Osteoblast (primary cell): ENCODE measurements at regions not wholly inside any gene's neighbourhood (a gene's known extent, or its start where the extent isn't known, plus 50 kb on each side); places are given as distances from the start of the nearest gene placed in this dataset.

Source experiments
- DNase-seq: peaks from one replicate; pipeline ENCODE4 v3.0.0; 2011; ENCODE audit warnings: low spot score, mixed read lengths; ENCODE audit not compliant: insufficient read length; ENCODE audit errors: missing footprints
- H2AFZ ChIP-seq: 2 replicates; pipeline ENCODE4 v1.6.0; 2011; ENCODE audit warnings: mild to moderate bottlenecking, low read length
- H3K27ac ChIP-seq: 2 replicates; pipeline ENCODE4 v1.5.1; 2011; ENCODE audit warnings: mild to moderate bottlenecking, low read depth, low read length, moderate library complexity
- H3K27me3 ChIP-seq: 2 replicates; pipeline ENCODE4 v1.6.0; 2012; ENCODE audit warnings: mild to moderate bottlenecking, control low read depth, inconsistent platforms, low read length, moderate library complexity; ENCODE audit not compliant: insufficient read depth
- H3K36me3 ChIP-seq: 2 replicates; pipeline ENCODE4 v1.5.1; 2011; ENCODE audit warnings: mild to moderate bottlenecking, low read length, control low read depth, moderate library complexity; ENCODE audit not compliant: insufficient read depth
- H3K4me1 ChIP-seq: 2 replicates; pipeline ENCODE4 v1.5.1; 2011; ENCODE audit warnings: mild to moderate bottlenecking, low read length, control low read depth, moderate library complexity; ENCODE audit not compliant: insufficient read depth
- H3K4me2 ChIP-seq: 2 replicates; pipeline ENCODE4 v1.6.0; 2011; ENCODE audit warnings: mild to moderate bottlenecking, low read length; ENCODE audit not compliant: insufficient read depth
- H3K4me3 ChIP-seq: fragments of 200-600 bp; sonication (generic); 3 replicates; pipeline ENCODE4 v1.5.1; 2012; ENCODE audit warnings: mild to moderate bottlenecking, low read length, inconsistent platforms; ENCODE audit not compliant: insufficient read depth
- H3K79me2 ChIP-seq: 2 replicates; pipeline ENCODE4 v1.6.0; 2012; ENCODE audit warnings: mild to moderate bottlenecking, low read length, control low read depth, inconsistent platforms; ENCODE audit not compliant: insufficient read depth
- H3K9me3 ChIP-seq: 2 replicates; pipeline ENCODE4 v1.5.1; 2011; ENCODE audit warnings: low read depth, low read length, control low read depth
- H4K20me1 ChIP-seq: 2 replicates; pipeline ENCODE4 v1.6.0; 2012; ENCODE audit warnings: mild to moderate bottlenecking, low read length, control low read depth; ENCODE audit not compliant: insufficient read depth
- CTCF ChIP-seq: IDR thresholded peaks from 2 replicates; pipeline ENCODE4 v1.5.1; 2011; ENCODE audit warnings: mild to moderate bottlenecking, low read depth, low read length, moderate library complexity; ENCODE audit errors: extremely low read depth

GRCh38 chr14:41055589-41055988, 551.1 kb upstream of the LRFN5 start:
- no peak for DNase-seq
- Histone ChIP-seq H4K20me1 (no peaks in the 10 kb centered on the region), H3K36me3 (no peaks in the 10 kb centered on the region), H3K4me2 (no peak overlapping the region), H3K79me2 (no peaks in the 10 kb centered on the region), H3K4me3 (no peak overlapping the region), H3K27me3 (no peaks in the 10 kb centered on the region), H3K9me3 (no peaks in the 10 kb centered on the region), H3K4me1 (no peaks in the 10 kb centered on the region), H2AFZ (no peak overlapping the region), H3K27ac (no peak overlapping the region)
- no peak for TF ChIP-seq CTCF

GRCh38 chr14:41051801-41052200, 554.9 kb upstream of the LRFN5 start:
- H3K36me3 ChIP-seq, result no peaks in the 10 kb centered on the region
- no peak for TF ChIP-seq CTCF
- H3K27ac ChIP-seq, result no peak overlapping the region
- H3K4me2 ChIP-seq, result no peak overlapping the region
- H3K9me3 ChIP-seq, result no peaks in the 10 kb centered on the region
- no peaks in the 10 kb centered on the region for H3K4me1 ChIP-seq
- no peak overlapping the region for H3K4me3 ChIP-seq
- no peak for DNase-seq
- H4K20me1 ChIP-seq, result no peaks in the 10 kb centered on the region
- no peaks in the 10 kb centered on the region for H3K27me3 ChIP-seq
- no peak overlapping the region for H2AFZ ChIP-seq
- H3K79me2 ChIP-seq, result no peaks in the 10 kb centered on the region

GRCh38 chr14:41047763-41048162, 558.9 kb upstream of the LRFN5 start:
- Histone ChIP-seq H3K4me3 (no peak overlapping the region), H3K4me1 (no peaks in the 10 kb centered on the region), H3K4me2 (no peak overlapping the region), H3K9me3 (no peaks in the 10 kb centered on the region), H2AFZ (no peak overlapping the region), H3K27ac (no peak overlapping the region), H3K79me2 (no peaks in the 10 kb centered on the region), H3K36me3 (no peaks in the 10 kb centered on the region), H4K20me1 (no peaks in the 10 kb centered on the region), H3K27me3 (no peaks in the 10 kb centered on the region)
- no peak for DNase-seq
- TF ChIP-seq CTCF, result no peak

GRCh38 chr14:41037388-41037787, 569.3 kb upstream of the LRFN5 start:
- H4K20me1 ChIP-seq, result no peaks in the 10 kb centered on the region
- no peak overlapping the region for H3K27ac ChIP-seq
- H3K4me2 ChIP-seq, result no peak overlapping the region
- H3K36me3 ChIP-seq, result no peaks in the 10 kb centered on the region
- H3K4me1 ChIP-seq, result no peaks in the 10 kb centered on the region
- no peaks in the 10 kb centered on the region for H3K27me3 ChIP-seq
- H3K79me2 ChIP-seq, result no peaks in the 10 kb centered on the region
- no peak for TF ChIP-seq CTCF
- no peak overlapping the region for H2AFZ ChIP-seq
- no peak overlapping the region for H3K4me3 ChIP-seq
- no peak for DNase-seq
- no peaks in the 10 kb centered on the region for H3K9me3 ChIP-seq
